Suprapubic skin (tissue), 4 donors: ENCODE measurements at regions not wholly inside any gene's neighbourhood (a gene's known extent, or its start where the extent isn't known, plus 50 kb on each side); places are given as distances from the start of the nearest gene placed in this dataset.

Experiments used
- EP300 ChIP-seq: sonication (generic); formaldehyde crosslinking; IDR thresholded peaks from one replicate; pipeline ENCODE4 v1.6.1; 2017; ENCODE audit warnings: antibody characterized with exemption
- POLR2AphosphoS5 ChIP-seq, 3 donors: sonication (generic); formaldehyde crosslinking; IDR thresholded peaks; one replicate each; pipeline ENCODE4 v1.6.1; 2017; ENCODE audit warnings: antibody characterized with exemption in 3 of 3

DNA sequence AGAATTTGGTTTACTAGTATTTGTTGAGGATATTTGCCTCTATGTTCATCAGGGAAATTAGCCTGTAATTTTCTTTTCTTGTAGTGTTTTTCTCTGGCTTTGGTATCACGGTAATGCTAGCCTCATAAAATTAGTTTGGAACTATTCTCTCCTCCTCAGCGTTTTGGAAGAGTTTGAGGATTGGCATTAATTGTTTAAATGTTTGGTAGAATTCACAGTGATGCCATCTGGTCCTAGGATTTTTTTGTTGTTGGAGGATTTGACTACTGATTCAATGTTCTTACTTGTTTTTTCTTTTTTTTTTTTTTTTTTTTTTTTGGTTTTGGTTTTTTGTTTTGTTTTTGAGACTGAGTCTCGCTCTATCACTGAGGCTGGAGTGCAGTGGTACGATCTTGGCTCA, 156.2 kb upstream of the BTBD3 start:
- TF ChIP-seq EP300, result no peak
- TF ChIP-seq POLR2AphosphoS5 (IDR thresholded peaks at IDR 0.05), result no peak
